GM18907 (cell line): ENCODE measurements at regions not wholly inside any gene's neighbourhood (a gene's known extent, or its start where the extent isn't known, plus 50 kb on each side); places are given as distances from the start of the nearest gene placed in this dataset.
A peak's percentile ranks its signal among the peaks of the same experiment; 100 is the strongest.

Source experiments
- ATAC-seq: cut with Tn5 transposase; IDR thresholded peaks from one replicate; pipeline ENCODE4 v1.9.1; 2021; ENCODE audit warnings: mild to moderate bottlenecking, moderate library complexity; ENCODE audit not compliant: unreplicated experiment

- ATAC-seq = no peak
Observed at GRCh38 chr10:81093056-81093455, 555.4 kb downstream of the SH2D4B start.

- no peak for ATAC-seq
Observed at GRCh38 chr10:81095238-81095637, 557.5 kb downstream of the SH2D4B start.

- ATAC-seq = no peak
Observed at GRCh38 chr10:81096558-81096957, 558.9 kb downstream of the SH2D4B start.

- ATAC-seq = no peak
Observed at GRCh38 chr10:81101062-81101461, 563.4 kb downstream of the SH2D4B start.

- ATAC-seq = no peak
Observed at GRCh38 chr10:81104494-81104893, 566.8 kb downstream of the SH2D4B start.

- ATAC-seq = peak; percentile 90
Observed at GRCh38 chr10:81108516-81109199, 571.0 kb downstream of the SH2D4B start.

- ATAC-seq = no peak
Observed at GRCh38 chr10:81109200-81109752, 571.6 kb downstream of the SH2D4B start.

GRCh38 chr10:81116201-81116600 lies 578.5 kb downstream of the SH2D4B start:
- ATAC-seq = no peak

- ATAC-seq = no peak
Observed at GRCh38 chr10:81116990-81117389, 579.3 kb downstream of the SH2D4B start.

GRCh38 chr10:81127931-81128330 lies 590.2 kb downstream of the SH2D4B start:
- no peak for ATAC-seq

- no peak for ATAC-seq
Observed at GRCh38 chr10:81130014-81130413, 592.3 kb downstream of the SH2D4B start.

GRCh38 chr10:81135851-81136250 lies 598.1 kb downstream of the SH2D4B start:
- peak; percentile 88 for ATAC-seq

- no peak for ATAC-seq
Observed at GRCh38 chr10:81136261-81136660, 598.6 kb downstream of the SH2D4B start.

GRCh38 chr10:81145975-81146374 lies 608.3 kb downstream of the SH2D4B start:
- ATAC-seq = no peak

GRCh38 chr10:81146436-81146835 lies 608.7 kb downstream of the SH2D4B start:
- no peak for ATAC-seq

GRCh38 chr10:81152656-81153055 lies 615.0 kb downstream of the SH2D4B start:
- no peak for ATAC-seq

GRCh38 chr10:81157681-81158080 lies 620.0 kb downstream of the SH2D4B start:
- no peak for ATAC-seq

- no peak for ATAC-seq
Observed at GRCh38 chr10:81177651-81178244, 640.0 kb downstream of the SH2D4B start.

- ATAC-seq = no peak
Observed at GRCh38 chr10:81179324-81179723, 641.6 kb downstream of the SH2D4B start.

- ATAC-seq = no peak
Observed at GRCh38 chr10:81179805-81180452, 642.2 kb downstream of the SH2D4B start.

GRCh38 chr10:81182296-81182695 lies 644.6 kb downstream of the SH2D4B start:
- ATAC-seq = no peak

- ATAC-seq = no peak
Observed at GRCh38 chr10:81192221-81192788, 654.6 kb downstream of the SH2D4B start.
